Liver (tissue), 3 donors: ENCODE measurements at regions not wholly inside any gene's neighbourhood (a gene's known extent, or its start where the extent isn't known, plus 50 kb on each side); places are given as distances from the start of the nearest gene placed in this dataset.
"Not testable (repeated sequence)": the region's sequence is repeated elsewhere in the genome, so short reads cannot be mapped to it uniquely, and the experiment has no call there.

Experiments used
- FOXA1 ChIP-seq: IDR thresholded peaks from 2 replicates; pipeline ENCODE4 v1.6.1; 2016; ENCODE audit warnings: antibody characterized with exemption
- FOXA2 ChIP-seq: IDR thresholded peaks from 2 replicates; pipeline ENCODE4 v1.6.1; 2016; ENCODE audit warnings: antibody characterized with exemption
- HNF4G ChIP-seq: IDR thresholded peaks from 2 replicates; pipeline ENCODE4 v1.6.1; 2016; ENCODE audit warnings: antibody characterized with exemption
- RAD21 ChIP-seq, 2 donors: IDR thresholded peaks; 2 replicates each; pipeline ENCODE4 v1.6.1; 2016; ENCODE audit warnings: antibody characterized with exemption in 2 of 2, mild to moderate bottlenecking in 2 of 2
- TF ChIP-seq, protein P1 (sequence below): fragments of 150-350 bp; IDR thresholded peaks from 2 replicates; pipeline ENCODE4 v1.5.1; 2017; ENCODE audit warnings: improper control_type of control experiment, low read depth, low read length; ENCODE audit not compliant: missing input control
- TF ChIP-seq, protein P2 (sequence below): IDR thresholded peaks from 2 replicates; pipeline ENCODE4 v1.6.1; 2016; ENCODE audit warnings: antibody characterized with exemption
- donor health status: healthy.
- donor health status: healthy.

DNA sequence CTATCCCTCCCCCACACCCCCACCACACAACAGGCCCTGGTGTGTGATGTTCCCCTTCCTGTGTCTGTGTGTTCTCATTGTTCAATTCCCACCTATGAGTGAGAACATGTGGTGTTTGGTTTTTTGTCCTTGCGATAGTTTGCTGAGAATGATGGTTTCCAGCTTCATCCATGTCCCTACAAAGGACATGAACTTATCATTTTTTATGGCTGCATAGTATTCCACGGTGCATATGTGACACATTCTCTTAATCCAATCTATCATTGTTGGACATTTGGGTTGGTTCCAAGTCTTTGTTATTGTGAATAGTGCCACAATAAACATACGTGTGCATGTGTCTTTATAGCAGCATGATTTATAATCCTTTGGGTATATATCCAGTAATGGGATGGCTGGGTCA lies 53.8 kb upstream of the POMP start:
- TF ChIP-seq, protein P1, sequence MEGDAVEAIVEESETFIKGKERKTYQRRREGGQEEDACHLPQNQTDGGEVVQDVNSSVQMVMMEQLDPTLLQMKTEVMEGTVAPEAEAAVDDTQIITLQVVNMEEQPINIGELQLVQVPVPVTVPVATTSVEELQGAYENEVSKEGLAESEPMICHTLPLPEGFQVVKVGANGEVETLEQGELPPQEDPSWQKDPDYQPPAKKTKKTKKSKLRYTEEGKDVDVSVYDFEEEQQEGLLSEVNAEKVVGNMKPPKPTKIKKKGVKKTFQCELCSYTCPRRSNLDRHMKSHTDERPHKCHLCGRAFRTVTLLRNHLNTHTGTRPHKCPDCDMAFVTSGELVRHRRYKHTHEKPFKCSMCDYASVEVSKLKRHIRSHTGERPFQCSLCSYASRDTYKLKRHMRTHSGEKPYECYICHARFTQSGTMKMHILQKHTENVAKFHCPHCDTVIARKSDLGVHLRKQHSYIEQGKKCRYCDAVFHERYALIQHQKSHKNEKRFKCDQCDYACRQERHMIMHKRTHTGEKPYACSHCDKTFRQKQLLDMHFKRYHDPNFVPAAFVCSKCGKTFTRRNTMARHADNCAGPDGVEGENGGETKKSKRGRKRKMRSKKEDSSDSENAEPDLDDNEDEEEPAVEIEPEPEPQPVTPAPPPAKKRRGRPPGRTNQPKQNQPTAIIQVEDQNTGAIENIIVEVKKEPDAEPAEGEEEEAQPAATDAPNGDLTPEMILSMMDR = not testable (repeated sequence)
- not testable (repeated sequence) for TF ChIP-seq FOXA1; FOXA2; HNF4G; RAD21 (IDR thresholded peaks at IDR 0.05)
- TF ChIP-seq, protein P2, sequence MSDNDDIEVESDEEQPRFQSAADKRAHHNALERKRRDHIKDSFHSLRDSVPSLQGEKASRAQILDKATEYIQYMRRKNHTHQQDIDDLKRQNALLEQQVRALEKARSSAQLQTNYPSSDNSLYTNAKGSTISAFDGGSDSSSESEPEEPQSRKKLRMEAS = not testable (repeated sequence)
